OCI-LY7 (cell line): ENCODE measurements at regions not wholly inside any gene's neighbourhood (a gene's known extent, or its start where the extent isn't known, plus 50 kb on each side); places are given as distances from the start of the nearest gene placed in this dataset.

Source experiments
- BruUV-seq: library from RNA; stranded (reverse); fragments of 400-500 nt; replicated peaks from 2 replicates; lab custom pipeline; 2021; lab: Mats Ljungman, UMichigan
- CTCF ChIA-PET: fragments of 300-600 bp; sonication (Branson Sonifier 250); formaldehyde crosslinking; loops from one replicate; lab custom pipeline; 2022; ENCODE audit warnings: antibody characterized with exemption; ENCODE audit not compliant: unreplicated experiment; lab: Charles Lee
- POLR2A ChIA-PET: fragments of 300-600 bp; sonication (Branson Sonifier 250); formaldehyde crosslinking; loops from one replicate; lab custom pipeline; 2022; ENCODE audit warnings: antibody characterized with exemption; lab: Charles Lee
- DNase-seq: peaks from one replicate; pipeline ENCODE4 v3.0.0-alpha.2; 2015; ENCODE audit warnings: low spot score
- H2AFZ ChIP-seq: fragments of 200-600 bp; sonication (generic), shearing (Covaris generic); 2 replicates; pipeline ENCODE4 v1.6.1; 2014; ENCODE audit warnings: mild to moderate bottlenecking, antibody characterized with exemption, low read length, moderate library complexity
- H3K27ac ChIP-seq: fragments of 200-600 bp; sonication (generic); 2 replicates; pipeline ENCODE4 v1.5.1; 2014; ENCODE audit warnings: mixed run types, low read depth, mild to moderate bottlenecking, moderate library complexity, low read length, inconsistent platforms; ENCODE audit not compliant: poor library complexity, severe bottlenecking
- H3K36me3 ChIP-seq: fragments of 200-600 bp; sonication (generic); 2 replicates; pipeline ENCODE4 v1.6.1; 2014; ENCODE audit warnings: mild to moderate bottlenecking, antibody characterized with exemption, low read length, moderate library complexity, mixed read lengths; ENCODE audit not compliant: insufficient read depth
- H3K4me1 ChIP-seq: fragments of 200-600 bp; sonication (generic); 2 replicates; pipeline ENCODE4 v1.5.1; 2014; ENCODE audit warnings: mild to moderate bottlenecking, low read length; ENCODE audit not compliant: insufficient read depth, poor library complexity, severe bottlenecking
- H3K4me2 ChIP-seq: fragments of 200-600 bp; sonication (generic); 2 replicates; pipeline ENCODE4 v1.6.1; 2014; ENCODE audit warnings: mild to moderate bottlenecking, low read length
- H3K4me3 ChIP-seq: fragments of 200-600 bp; sonication (generic); 2 replicates; pipeline ENCODE4 v1.5.1; 2014; ENCODE audit warnings: mild to moderate bottlenecking, low read depth, low read length; ENCODE audit not compliant: poor library complexity, severe bottlenecking
- H3K79me2 ChIP-seq: fragments of 200-600 bp; sonication (generic); 2 replicates; pipeline ENCODE4 v1.6.1; 2016; ENCODE audit warnings: low read depth, mild to moderate bottlenecking, low read length, moderate library complexity, mixed read lengths; ENCODE audit not compliant: insufficient read depth
- H3K9me2 ChIP-seq: fragments of 200-600 bp; sonication (generic); 2 replicates; pipeline ENCODE4 v1.6.1; 2016; ENCODE audit warnings: mild to moderate bottlenecking, low read length, mixed read lengths; ENCODE audit not compliant: insufficient read depth
- H3K9me3 ChIP-seq: fragments of 200-600 bp; sonication (generic); 2 replicates; pipeline ENCODE4 v1.6.1; 2014; ENCODE audit warnings: mild to moderate bottlenecking, mixed run types, low read length, mixed read lengths
- H4K20me1 ChIP-seq: fragments of 200-600 bp; sonication (generic); 2 replicates; pipeline ENCODE4 v1.6.1; 2014; ENCODE audit warnings: mild to moderate bottlenecking, antibody characterized with exemption, low read length, moderate library complexity, mixed read lengths; ENCODE audit not compliant: insufficient read depth
- CTCF ChIP-seq: fragments of 200-600 bp; sonication (generic); conservative IDR thresholded peaks from 2 replicates; pipeline ENCODE4 v1.5.1; 2014; ENCODE audit warnings: mild to moderate bottlenecking, antibody characterized with exemption, low read length, moderate library complexity, mixed read lengths
- EZH2phosphoT487 ChIP-seq: fragments of 200-600 bp; sonication (generic); IDR thresholded peaks from 2 replicates; pipeline ENCODE4 v1.6.1; 2018; ENCODE audit warnings: low read depth, borderline replicate concordance, mild to moderate bottlenecking, mixed run types, antibody characterized with exemption, low read length, moderate library complexity, mixed read lengths
- intact Hi-C: fragments of 100-400 bp; cut with micrococcal nuclease; formaldehyde crosslinking; loops from one replicate; pipeline ENCODE4 v1.10.0; 2022; ENCODE audit not compliant: unreplicated experiment

GRCh38 chr13:48904668-48905290, 70.9 kb upstream of the FNDC3A start:
- TF ChIP-seq CTCF, result no peak
- TF ChIP-seq EZH2phosphoT487, result no peak
- Histone ChIP-seq H3K9me3 (no peaks in the 10 kb centered on the region), H3K79me2 (no peaks in the 10 kb centered on the region), H2AFZ (no peak overlapping the region), H3K4me1 (no peaks in the 10 kb centered on the region), H3K4me3 (no peak overlapping the region), H3K9me2 (no peaks in the 10 kb centered on the region), H4K20me1 (no peaks in the 10 kb centered on the region), H3K36me3 (no peaks in the 10 kb centered on the region), H3K4me2 (no peak overlapping the region), H3K27ac (no peak overlapping the region)
- BruUV-seq, result no TSS peak
- DNase-seq, result no peak
- intact Hi-C loops, result no loop called here
- ChIA-PET POLR2A (no interaction called here), CTCF (no interaction called here)

- no peaks in the 10 kb centered on the region for H3K9me2 ChIP-seq
- H3K4me2 ChIP-seq, result no peak overlapping the region
- H3K79me2 ChIP-seq, result no peaks in the 10 kb centered on the region
- H3K9me3 ChIP-seq, result no peaks in the 10 kb centered on the region
- H3K4me3 ChIP-seq, result no peak overlapping the region
- BruUV-seq, result no TSS peak
- ChIA-PET POLR2A (no interaction called here), CTCF (no interaction called here)
- no peak overlapping the region for H3K27ac ChIP-seq
- no peaks in the 10 kb centered on the region for H3K4me1 ChIP-seq
- TF ChIP-seq CTCF (no peak), EZH2phosphoT487 (no peak)
- no peaks in the 10 kb centered on the region for H3K36me3 ChIP-seq
- intact Hi-C loops, result no loop called here
- DNase-seq, result no peak
- no peaks in the 10 kb centered on the region for H4K20me1 ChIP-seq
- no peak overlapping the region for H2AFZ ChIP-seq
Observed at GRCh38 chr13:48906200-48906599, 69.5 kb upstream of the FNDC3A start.

- H3K9me2 ChIP-seq, result no peaks in the 10 kb centered on the region
- intact Hi-C loops, result no loop called here
- no peaks in the 10 kb centered on the region for H3K4me1 ChIP-seq
- no peaks in the 10 kb centered on the region for H3K79me2 ChIP-seq
- CTCF ChIA-PET, result no interaction called here
- TF ChIP-seq EZH2phosphoT487 (no peak), CTCF (no peak)
- H3K9me3 ChIP-seq, result no peaks in the 10 kb centered on the region
- no TSS peak for BruUV-seq
- no peak overlapping the region for H3K4me3 ChIP-seq
- no peak for DNase-seq
- no peaks in the 10 kb centered on the region for H4K20me1 ChIP-seq
- no peak overlapping the region for H2AFZ ChIP-seq
- H3K36me3 ChIP-seq, result no peaks in the 10 kb centered on the region
- H3K27ac ChIP-seq, result no peak overlapping the region
- H3K4me2 ChIP-seq, result no peak overlapping the region
- POLR2A ChIA-PET, result interaction anchor here (0.6 to 0.7 kb wide), 2 partner anchors 8 to 370 kb away, joined by 3 to 4 read pairs; no protein-coding TSS in a partner anchor
Observed at GRCh38 chr13:48908381-48909055, 67.2 kb upstream of the FNDC3A start.
